Neural cell (in vitro differentiated cells): ENCODE measurements at regions not wholly inside any gene's neighbourhood (a gene's known extent, or its start where the extent isn't known, plus 50 kb on each side); places are given as distances from the start of the nearest gene placed in this dataset.
A peak's percentile ranks its signal among the peaks of the same experiment; 100 is the strongest.

Experiments used
- H2AFZ ChIP-seq: fragments of 200-600, 300-800 bp; sonication (generic), shearing (Covaris generic); 2 replicates; pipeline ENCODE4 v1.6.0; 2014; ENCODE audit warnings: low read depth, mild to moderate bottlenecking, antibody characterized with exemption, low read length, moderate library complexity
- H3F3A ChIP-seq: fragments of 200-600 bp; shearing (Covaris generic); 2 replicates; pipeline ENCODE4 v1.6.1; 2016; ENCODE audit warnings: mild to moderate bottlenecking, moderate library complexity, mixed read lengths, antibody characterized with exemption, low read length; ENCODE audit not compliant: insufficient read depth, poor library complexity, severe bottlenecking
- H3K27ac ChIP-seq: fragments of 200-600, 300-800 bp; sonication (generic), shearing (Covaris generic); 2 replicates; pipeline ENCODE4 v1.5.1; 2014; ENCODE audit warnings: mild to moderate bottlenecking, low read length, moderate library complexity
- H3K27me3 ChIP-seq: fragments of 300-800, 200-600 bp; sonication (generic), shearing (Covaris generic); 2 replicates; pipeline ENCODE4 v1.6.0; 2014; ENCODE audit warnings: mild to moderate bottlenecking, low read depth, low read length, moderate library complexity; ENCODE audit not compliant: insufficient read depth
- H3K36me3 ChIP-seq: fragments of 300-800, 200-600 bp; sonication (generic), shearing (Covaris generic); 2 replicates; pipeline ENCODE4 v1.5.1; 2014; ENCODE audit warnings: mild to moderate bottlenecking, antibody characterized with exemption, low read length, moderate library complexity; ENCODE audit not compliant: insufficient read depth
- H3K4me2 ChIP-seq: fragments of 300-800, 200-600 bp; sonication (generic), shearing (Covaris generic); 2 replicates; pipeline ENCODE4 v1.6.0; 2014; ENCODE audit warnings: mild to moderate bottlenecking, low read length
- H3K4me3 ChIP-seq: fragments of 300-800, 200-600 bp; sonication (generic), shearing (Covaris generic); 2 replicates; pipeline ENCODE4 v1.5.1; 2014; ENCODE audit warnings: mild to moderate bottlenecking, low read length, moderate library complexity
- H3K79me2 ChIP-seq: fragments of 200-600 bp; shearing (Covaris generic); replicated peaks from 2 replicates; pipeline ENCODE4 v1.6.0; 2014; ENCODE audit warnings: mild to moderate bottlenecking, low read length, moderate library complexity; ENCODE audit not compliant: insufficient read depth
- H3K9ac ChIP-seq: fragments of 300-800, 200-600 bp; sonication (generic), shearing (Covaris generic); 2 replicates; pipeline ENCODE4 v1.6.1; 2016; ENCODE audit warnings: mild to moderate bottlenecking, low read length, mixed read lengths
- H3K9me2 ChIP-seq: fragments of 200-600 bp; shearing (Covaris generic); 2 replicates; pipeline ENCODE4 v1.6.1; 2016; ENCODE audit warnings: mild to moderate bottlenecking, low read length, mixed read lengths; ENCODE audit not compliant: insufficient read depth
- H3K9me3 ChIP-seq: fragments of 200-600, 300-800 bp; sonication (generic), shearing (Covaris generic); 2 replicates; pipeline ENCODE4 v1.6.1; 2016; ENCODE audit warnings: mild to moderate bottlenecking, mixed run types, low read length, moderate library complexity, mixed read lengths
- H4K20me1 ChIP-seq: fragments of 200-600 bp; shearing (Covaris generic); 2 replicates; pipeline ENCODE4 v1.6.1; 2016; ENCODE audit warnings: mild to moderate bottlenecking, mixed run types; ENCODE audit not compliant: insufficient read depth
- CTCF ChIP-seq: fragments of 450-650 bp; IDR thresholded peaks from 2 replicates; pipeline ENCODE4 v1.5.1; 2014; ENCODE audit warnings: antibody characterized with exemption, mild to moderate bottlenecking, moderate library complexity; ENCODE audit not compliant: poor library complexity, severe bottlenecking
- EP300 ChIP-seq: fragments of 450-650 bp; conservative IDR thresholded peaks from 2 replicates; pipeline ENCODE4 v1.6.1; 2014; ENCODE audit warnings: antibody characterized with exemption, mild to moderate bottlenecking, moderate library complexity; ENCODE audit not compliant: poor library complexity, severe bottlenecking
- EZH2 ChIP-seq: fragments of 200-600, 300-800 bp; shearing (Covaris generic), sonication (generic); IDR thresholded peaks from 2 replicates; pipeline ENCODE4 v1.6.1; 2014; ENCODE audit warnings: antibody characterized with exemption, low read length, borderline replicate concordance, mild to moderate bottlenecking; ENCODE audit not compliant: insufficient read depth, poor library complexity, severe bottlenecking
- MXI1 ChIP-seq: fragments of 450-650 bp; conservative IDR thresholded peaks from 2 replicates; pipeline ENCODE4 v1.6.1; 2014; ENCODE audit warnings: antibody characterized with exemption, mild to moderate bottlenecking; ENCODE audit not compliant: poor library complexity, severe bottlenecking
- POLR2AphosphoS5 ChIP-seq: IDR thresholded peaks from 2 replicates; pipeline ENCODE4 v1.6.1; 2012
- RAD21 ChIP-seq: fragments of 450-650 bp; conservative IDR thresholded peaks from 2 replicates; pipeline ENCODE4 v1.6.1; 2014; ENCODE audit warnings: antibody characterized with exemption, mild to moderate bottlenecking, moderate library complexity
- SMC3 ChIP-seq: fragments of 450-650 bp; conservative IDR thresholded peaks from 2 replicates; pipeline ENCODE4 v1.6.1; 2014; ENCODE audit warnings: antibody characterized with exemption, mild to moderate bottlenecking, moderate library complexity; ENCODE audit not compliant: poor library complexity
- TAF1 ChIP-seq: IDR thresholded peaks from 2 replicates; pipeline ENCODE4 v1.6.1; 2012; ENCODE audit warnings: low read depth
- TF ChIP-seq, protein P1 (sequence below): IDR thresholded peaks from 2 replicates; pipeline ENCODE4 v1.6.1; 2012; ENCODE audit warnings: borderline replicate concordance

GRCh38 chr6:145517492-145517891 is 217.8 kb downstream of the EPM2A start:
- no peaks in the 10 kb centered on the region for H4K20me1 ChIP-seq
- H3K9me2 ChIP-seq: no peaks in the 10 kb centered on the region
- no peak overlapping the region for H2AFZ ChIP-seq
- H3K4me3 ChIP-seq: peak overlapping the region; percentile 22
- TF ChIP-seq EZH2: no peak
- peak; percentile 37 for TF ChIP-seq POLR2AphosphoS5
- TF ChIP-seq TAF1: no peak
- TF ChIP-seq SMC3: no peak
- no peak overlapping the region for H3K9ac ChIP-seq
- H3K27me3 ChIP-seq: no peaks in the 10 kb centered on the region
- H3K9me3 ChIP-seq: no peaks in the 10 kb centered on the region
- no peaks in the 10 kb centered on the region for H3F3A ChIP-seq
- H3K27ac ChIP-seq: peak overlapping the region; percentile 14
- no peak overlapping the region for H3K4me2 ChIP-seq
- H3K36me3 ChIP-seq: no peaks in the 10 kb centered on the region
- H3K79me2 ChIP-seq: no peaks in the 10 kb centered on the region

DNA sequence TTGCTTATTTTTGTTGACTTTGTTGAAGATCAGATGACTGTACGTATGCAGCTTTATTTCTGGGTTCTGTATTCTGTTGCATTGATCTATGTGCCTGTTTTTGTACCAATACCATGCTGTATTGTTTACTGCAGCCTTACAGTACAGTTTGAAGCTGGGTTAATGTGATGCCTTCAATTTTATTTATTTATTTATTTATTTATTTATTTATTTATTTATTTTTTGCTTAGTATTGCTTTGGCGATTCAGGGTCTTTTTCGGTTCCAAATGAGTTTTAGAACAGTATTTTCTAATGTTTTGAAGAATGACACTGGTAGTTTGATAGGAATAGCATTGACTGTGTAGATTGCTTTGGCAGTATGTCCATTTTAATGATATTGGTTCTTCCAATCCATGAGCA is 210.3 kb downstream of the EPM2A start:
- Histone ChIP-seq H3K4me2 (no peak overlapping the region), H3K27me3 (no peaks in the 10 kb centered on the region), H3K79me2 (no peaks in the 10 kb centered on the region), H2AFZ (no peak overlapping the region), H3K9me3 (peaks cover 4% of the 10 kb centered on the region), H4K20me1 (no peaks in the 10 kb centered on the region), H3K27ac (no peak overlapping the region), H3K9me2 (no peaks in the 10 kb centered on the region), H3K4me3 (no peak overlapping the region), H3F3A (no peaks in the 10 kb centered on the region), H3K9ac (no peak overlapping the region), H3K36me3 (no peaks in the 10 kb centered on the region)
- TF ChIP-seq EP300 (no peak), POLR2AphosphoS5 (no peak), TAF1 (no peak), SMC3 (no peak), RAD21 (no peak), MXI1 (no peak), CTCF (no peak), EZH2 (no peak)
- TF ChIP-seq, protein P1, sequence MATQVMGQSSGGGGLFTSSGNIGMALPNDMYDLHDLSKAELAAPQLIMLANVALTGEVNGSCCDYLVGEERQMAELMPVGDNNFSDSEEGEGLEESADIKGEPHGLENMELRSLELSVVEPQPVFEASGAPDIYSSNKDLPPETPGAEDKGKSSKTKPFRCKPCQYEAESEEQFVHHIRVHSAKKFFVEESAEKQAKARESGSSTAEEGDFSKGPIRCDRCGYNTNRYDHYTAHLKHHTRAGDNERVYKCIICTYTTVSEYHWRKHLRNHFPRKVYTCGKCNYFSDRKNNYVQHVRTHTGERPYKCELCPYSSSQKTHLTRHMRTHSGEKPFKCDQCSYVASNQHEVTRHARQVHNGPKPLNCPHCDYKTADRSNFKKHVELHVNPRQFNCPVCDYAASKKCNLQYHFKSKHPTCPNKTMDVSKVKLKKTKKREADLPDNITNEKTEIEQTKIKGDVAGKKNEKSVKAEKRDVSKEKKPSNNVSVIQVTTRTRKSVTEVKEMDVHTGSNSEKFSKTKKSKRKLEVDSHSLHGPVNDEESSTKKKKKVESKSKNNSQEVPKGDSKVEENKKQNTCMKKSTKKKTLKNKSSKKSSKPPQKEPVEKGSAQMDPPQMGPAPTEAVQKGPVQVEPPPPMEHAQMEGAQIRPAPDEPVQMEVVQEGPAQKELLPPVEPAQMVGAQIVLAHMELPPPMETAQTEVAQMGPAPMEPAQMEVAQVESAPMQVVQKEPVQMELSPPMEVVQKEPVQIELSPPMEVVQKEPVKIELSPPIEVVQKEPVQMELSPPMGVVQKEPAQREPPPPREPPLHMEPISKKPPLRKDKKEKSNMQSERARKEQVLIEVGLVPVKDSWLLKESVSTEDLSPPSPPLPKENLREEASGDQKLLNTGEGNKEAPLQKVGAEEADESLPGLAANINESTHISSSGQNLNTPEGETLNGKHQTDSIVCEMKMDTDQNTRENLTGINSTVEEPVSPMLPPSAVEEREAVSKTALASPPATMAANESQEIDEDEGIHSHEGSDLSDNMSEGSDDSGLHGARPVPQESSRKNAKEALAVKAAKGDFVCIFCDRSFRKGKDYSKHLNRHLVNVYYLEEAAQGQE: no peak

- H3K27me3 ChIP-seq: no peaks in the 10 kb centered on the region
- TF ChIP-seq EZH2: no peak
- TF ChIP-seq RAD21: no peak
- TF ChIP-seq, protein P1: no peak
- TF ChIP-seq SMC3: no peak
- TF ChIP-seq MXI1: no peak
- no peak for TF ChIP-seq EP300
- no peak for TF ChIP-seq CTCF
- TF ChIP-seq POLR2AphosphoS5: no peak
- no peak for TF ChIP-seq TAF1
Observed at GRCh38 chr6:145529582-145529981, 205.7 kb downstream of the EPM2A start.

More at GRCh38 chr6:145529582-145529981, 205.7 kb downstream of the EPM2A start:
- no peaks in the 10 kb centered on the region for H4K20me1 ChIP-seq
- no peak overlapping the region for H3K9ac ChIP-seq
- peaks cover 4% of the 10 kb centered on the region for H3K9me3 ChIP-seq
- H3K4me2 ChIP-seq: no peak overlapping the region
- no peaks in the 10 kb centered on the region for H3K36me3 ChIP-seq
- H3K4me3 ChIP-seq: no peak overlapping the region
- no peak overlapping the region for H2AFZ ChIP-seq
- no peaks in the 10 kb centered on the region for H3K9me2 ChIP-seq
- no peaks in the 10 kb centered on the region for H3K79me2 ChIP-seq
- no peaks in the 10 kb centered on the region for H3F3A ChIP-seq
- no peak overlapping the region for H3K27ac ChIP-seq
